RCC 7860 (cell line): ENCODE measurements at regions not wholly inside any gene's neighbourhood (a gene's known extent, or its start where the extent isn't known, plus 50 kb on each side); places are given as distances from the start of the nearest gene placed in this dataset.
"Not testable (repeated sequence)": the region's sequence is repeated elsewhere in the genome, so short reads cannot be mapped to it uniquely, and the experiment has no call there.

ENCODE experiments used
- DNase-seq: peaks from one replicate; pipeline ENCODE4 v3.0.0-alpha.2; 2015; ENCODE audit warnings: low spot score
- FAIRE-seq: peaks from 2 replicates; lab custom pipeline; 2012; peaks lifted over from hg19 to GRCh38; lab: Jason Lieb, UNC

DNA sequence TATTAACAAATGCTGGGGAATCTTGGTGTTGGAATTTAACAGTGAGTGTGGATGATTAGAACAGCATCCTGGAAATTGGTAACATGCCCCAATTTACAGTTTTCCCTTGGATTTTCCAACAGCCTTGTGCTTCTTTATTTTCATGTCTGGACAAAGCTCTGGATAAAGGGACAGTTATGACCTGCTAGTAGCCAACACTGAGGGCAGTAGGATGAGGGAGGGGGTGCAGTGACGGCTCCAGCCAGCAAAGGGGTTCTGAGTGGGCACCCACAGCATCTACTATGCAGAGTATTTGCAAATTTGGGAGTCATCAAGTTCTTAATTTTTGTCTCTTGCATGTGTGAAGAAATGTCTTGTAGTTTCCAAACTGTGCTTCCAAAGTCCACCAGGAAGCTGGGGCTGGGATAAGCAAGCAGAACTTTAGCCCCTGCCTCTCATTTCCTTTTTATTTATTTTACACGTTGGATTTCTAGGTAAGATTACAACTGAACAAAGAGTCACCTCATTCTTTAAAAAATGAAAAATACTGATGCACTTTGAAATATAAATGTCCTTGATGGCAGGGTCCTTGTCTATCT, 63.0 kb upstream of the SELENOP start:
- no peak for DNase-seq
- no peak for FAIRE-seq

DNA sequence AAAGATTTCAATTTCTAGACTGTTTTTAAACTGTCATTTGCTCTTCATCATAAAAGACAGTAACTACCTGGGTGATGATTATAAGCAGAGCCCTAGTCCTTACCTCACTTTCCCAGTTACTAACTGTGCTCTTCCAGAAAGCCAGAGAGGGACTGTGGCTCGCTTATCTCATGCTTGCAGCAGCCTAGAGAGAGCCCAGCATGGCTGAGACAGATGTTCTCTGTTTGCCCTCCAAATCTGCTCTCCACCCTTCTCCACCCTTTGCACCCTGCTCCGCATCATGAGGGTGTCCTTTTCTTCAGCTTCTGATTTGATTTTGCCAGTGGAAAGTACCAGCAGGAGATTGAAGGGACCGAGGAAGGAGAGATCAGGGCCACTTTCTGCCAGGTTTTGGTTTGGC, 61.2 kb upstream of the SELENOP start:
- DNase-seq, result no peak
- no peak for FAIRE-seq

- DNase-seq, result no peak
Observed at GRCh38 chr5:42870882-42871418, 59.3 kb upstream of the SELENOP start.

DNA sequence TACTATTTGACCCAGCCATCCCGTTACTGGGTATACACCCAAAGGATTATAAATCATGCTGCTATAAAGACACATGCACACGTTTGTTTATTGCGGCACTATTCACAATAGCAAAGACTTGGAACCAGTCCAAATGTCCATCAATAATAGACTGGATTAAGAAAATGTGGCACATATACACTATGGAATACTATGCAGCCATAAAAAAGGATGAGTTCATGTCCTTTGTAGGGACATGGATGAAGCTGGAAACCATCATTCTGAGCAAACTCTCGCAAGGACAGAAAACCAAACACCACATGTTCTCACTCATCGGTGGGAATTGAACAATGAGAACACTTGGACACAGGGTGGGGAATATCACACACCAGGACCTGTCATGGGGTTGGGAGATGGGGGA, 56.7 kb upstream of the SELENOP start:
- FAIRE-seq, DNase-seq: not testable (repeated sequence)

More at GRCh38 chr5:42870882-42871418, 59.3 kb upstream of the SELENOP start:
- FAIRE-seq, result no peak

DNA sequence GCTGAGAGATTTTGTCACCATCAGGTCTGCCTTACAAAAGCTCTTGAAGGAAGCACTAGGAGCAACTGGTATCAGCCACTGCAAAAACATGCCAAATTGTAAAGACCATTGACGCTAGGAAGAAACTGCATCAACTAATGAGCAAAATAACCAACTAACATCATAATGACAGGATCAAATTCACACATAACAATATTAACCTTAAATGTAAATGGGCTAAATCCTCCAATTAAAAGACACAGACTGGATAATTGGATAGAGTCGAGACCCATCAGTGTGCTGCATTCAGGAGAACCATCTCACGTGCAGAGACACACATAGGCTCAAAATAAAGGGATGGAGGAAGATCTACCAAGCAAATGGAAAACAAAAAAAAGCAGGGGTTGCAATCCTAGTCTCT, 53.1 kb upstream of the SELENOP start:
- not testable (repeated sequence) for DNase-seq, FAIRE-seq
